ENCODE measurements at regions not wholly inside any gene's neighbourhood (a gene's known extent, or its start where the extent isn't known, plus 50 kb on each side); places are given as distances from the start of the nearest gene placed in this dataset.

DNA sequence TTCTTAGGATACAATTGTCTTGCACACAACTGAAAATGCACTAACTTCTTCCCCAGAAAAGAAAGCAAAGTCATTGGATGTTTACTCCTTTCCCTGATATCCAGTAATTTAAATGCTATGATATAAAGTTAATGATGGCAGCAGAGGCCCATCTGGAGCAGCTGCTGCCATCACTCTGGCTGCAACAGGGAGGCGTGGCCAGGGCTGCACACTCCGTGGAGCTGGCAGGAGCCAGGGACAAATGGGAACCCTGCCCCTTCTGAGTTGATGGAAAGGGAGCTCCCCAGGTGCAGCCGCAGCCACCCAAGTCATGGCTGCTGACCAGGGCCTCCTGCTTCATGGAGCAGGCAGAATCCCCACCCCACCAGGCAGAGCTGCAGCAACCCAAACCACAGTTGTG, 72.6 kb upstream of the ALDH1A3 start:
- Histone ChIP-seq H3K9me3 (no peaks in the 10 kb centered on the region), H3K4me3 (no peak overlapping the region), H3K27me3 (no peaks in the 10 kb centered on the region), H3K36me3 (no peaks in the 10 kb centered on the region), H3K27ac (no peak overlapping the region), H3K4me1 (no peaks in the 10 kb centered on the region)
- intact Hi-C loops (cut with DNase I) = no loop called here
- DNase-seq (ENCODE audit: extremely low spot score in 2 of 2) = no peak
- TF ChIP-seq POLR2AphosphoS5 (IDR thresholded peaks at IDR 0.05; ENCODE audit: insufficient read depth in 1 of 2, low read depth in 1 of 2) (no peak), POLR2A (IDR thresholded peaks at IDR 0.05) (no peak)
- TF ChIP-seq, protein P1, sequence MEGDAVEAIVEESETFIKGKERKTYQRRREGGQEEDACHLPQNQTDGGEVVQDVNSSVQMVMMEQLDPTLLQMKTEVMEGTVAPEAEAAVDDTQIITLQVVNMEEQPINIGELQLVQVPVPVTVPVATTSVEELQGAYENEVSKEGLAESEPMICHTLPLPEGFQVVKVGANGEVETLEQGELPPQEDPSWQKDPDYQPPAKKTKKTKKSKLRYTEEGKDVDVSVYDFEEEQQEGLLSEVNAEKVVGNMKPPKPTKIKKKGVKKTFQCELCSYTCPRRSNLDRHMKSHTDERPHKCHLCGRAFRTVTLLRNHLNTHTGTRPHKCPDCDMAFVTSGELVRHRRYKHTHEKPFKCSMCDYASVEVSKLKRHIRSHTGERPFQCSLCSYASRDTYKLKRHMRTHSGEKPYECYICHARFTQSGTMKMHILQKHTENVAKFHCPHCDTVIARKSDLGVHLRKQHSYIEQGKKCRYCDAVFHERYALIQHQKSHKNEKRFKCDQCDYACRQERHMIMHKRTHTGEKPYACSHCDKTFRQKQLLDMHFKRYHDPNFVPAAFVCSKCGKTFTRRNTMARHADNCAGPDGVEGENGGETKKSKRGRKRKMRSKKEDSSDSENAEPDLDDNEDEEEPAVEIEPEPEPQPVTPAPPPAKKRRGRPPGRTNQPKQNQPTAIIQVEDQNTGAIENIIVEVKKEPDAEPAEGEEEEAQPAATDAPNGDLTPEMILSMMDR (IDR thresholded peaks at IDR 0.05) = no peak

DNA sequence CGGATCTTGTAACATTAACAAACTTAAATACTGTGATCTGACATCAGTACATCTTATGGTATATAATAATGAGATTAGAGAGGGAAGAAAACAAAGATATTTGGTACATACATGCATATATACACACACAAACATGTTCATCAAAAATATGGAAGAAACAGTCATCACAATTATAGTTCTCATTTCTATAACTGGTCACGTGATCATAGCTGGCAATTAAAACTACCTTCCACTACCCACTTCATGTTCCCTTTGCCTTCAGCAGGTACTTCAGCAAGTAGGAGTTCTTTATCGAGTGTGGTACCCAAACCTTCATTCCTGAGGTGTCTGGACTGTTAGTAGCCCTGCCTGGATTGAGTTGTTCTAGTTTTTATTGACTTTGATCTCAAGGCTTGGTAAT, 70.9 kb upstream of the ALDH1A3 start:
- no peak overlapping the region for H3K27ac ChIP-seq
- H3K36me3 ChIP-seq = no peaks in the 10 kb centered on the region
- TF ChIP-seq POLR2A (IDR thresholded peaks at IDR 0.05) (no peak), POLR2AphosphoS5 (IDR thresholded peaks at IDR 0.05; ENCODE audit: insufficient read depth in 1 of 2, low read depth in 1 of 2) (no peak)
- TF ChIP-seq, protein P1 (IDR thresholded peaks at IDR 0.05) = no peak
- no peaks in the 10 kb centered on the region for H3K9me3 ChIP-seq
- no peak for DNase-seq (ENCODE audit: extremely low spot score in 2 of 2)
- H3K27me3 ChIP-seq = no peaks in the 10 kb centered on the region
- H3K4me3 ChIP-seq = no peak overlapping the region
- H3K4me1 ChIP-seq = no peaks in the 10 kb centered on the region
- intact Hi-C loops (cut with DNase I) = no loop called here

DNA sequence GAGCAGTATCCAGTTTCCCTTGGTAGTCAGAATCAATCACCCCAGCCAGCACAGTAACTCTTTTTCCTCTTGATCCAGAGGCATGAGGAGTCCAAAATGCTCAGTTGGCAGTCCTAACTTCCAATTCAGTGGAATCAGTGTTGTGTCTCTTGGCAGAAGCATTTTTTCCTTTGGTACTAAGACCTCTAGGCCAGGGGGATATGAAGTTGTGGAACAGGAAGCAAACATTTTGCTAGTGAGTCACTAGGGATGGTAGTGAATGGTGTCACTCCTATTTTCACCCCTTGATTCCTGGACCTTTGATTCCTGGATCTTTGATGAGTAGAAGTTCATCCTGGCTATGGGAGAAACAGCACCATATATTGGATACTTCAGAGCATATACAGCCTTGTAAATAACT, 70.5 kb upstream of the ALDH1A3 start:
- no peaks in the 10 kb centered on the region for H3K9me3 ChIP-seq
- H3K36me3 ChIP-seq = no peaks in the 10 kb centered on the region
- no peaks in the 10 kb centered on the region for H3K27me3 ChIP-seq
- no peak overlapping the region for H3K27ac ChIP-seq
- H3K4me1 ChIP-seq = no peaks in the 10 kb centered on the region
- no peak overlapping the region for H3K4me3 ChIP-seq
- no peak for DNase-seq (ENCODE audit: extremely low spot score in 2 of 2)
- TF ChIP-seq POLR2A (IDR thresholded peaks at IDR 0.05) = no peak
- TF ChIP-seq, protein P1 (IDR thresholded peaks at IDR 0.05) = no peak
- no peak for TF ChIP-seq POLR2AphosphoS5 (IDR thresholded peaks at IDR 0.05; ENCODE audit: insufficient read depth in 1 of 2, low read depth in 1 of 2)
- intact Hi-C loops (cut with DNase I) = no loop called here

DNA sequence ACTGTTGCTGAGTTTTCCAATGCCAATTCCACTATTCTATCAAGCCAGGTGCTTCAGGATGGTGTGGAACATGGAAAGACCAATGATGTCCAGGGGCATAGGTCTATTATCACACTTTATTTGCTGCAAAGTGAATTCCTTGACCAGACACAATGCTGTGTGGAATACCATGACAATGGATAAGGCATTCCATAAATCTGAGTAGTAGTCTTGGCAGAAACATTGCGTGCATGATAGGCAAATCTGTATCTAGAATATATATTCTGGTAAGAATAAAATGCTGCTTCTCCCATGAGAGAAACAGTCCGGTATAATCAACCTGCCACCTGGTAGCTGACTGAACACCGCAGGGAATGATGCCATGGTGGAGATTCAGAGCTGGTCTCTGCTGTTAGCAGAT, 70.0 kb upstream of the ALDH1A3 start:
- H3K27ac ChIP-seq = no peak overlapping the region
- H3K4me3 ChIP-seq = no peak overlapping the region
- H3K9me3 ChIP-seq = no peaks in the 10 kb centered on the region
- DNase-seq (ENCODE audit: extremely low spot score in 2 of 2) = no peak
- H3K36me3 ChIP-seq = no peaks in the 10 kb centered on the region
- H3K27me3 ChIP-seq = no peaks in the 10 kb centered on the region
- no peaks in the 10 kb centered on the region for H3K4me1 ChIP-seq
- TF ChIP-seq, protein P1 (IDR thresholded peaks at IDR 0.05) = no peak
- TF ChIP-seq POLR2A (IDR thresholded peaks at IDR 0.05) (no peak), POLR2AphosphoS5 (IDR thresholded peaks at IDR 0.05; ENCODE audit: insufficient read depth in 1 of 2, low read depth in 1 of 2) (no peak)
- intact Hi-C loops (cut with DNase I) = no loop called here

DNA sequence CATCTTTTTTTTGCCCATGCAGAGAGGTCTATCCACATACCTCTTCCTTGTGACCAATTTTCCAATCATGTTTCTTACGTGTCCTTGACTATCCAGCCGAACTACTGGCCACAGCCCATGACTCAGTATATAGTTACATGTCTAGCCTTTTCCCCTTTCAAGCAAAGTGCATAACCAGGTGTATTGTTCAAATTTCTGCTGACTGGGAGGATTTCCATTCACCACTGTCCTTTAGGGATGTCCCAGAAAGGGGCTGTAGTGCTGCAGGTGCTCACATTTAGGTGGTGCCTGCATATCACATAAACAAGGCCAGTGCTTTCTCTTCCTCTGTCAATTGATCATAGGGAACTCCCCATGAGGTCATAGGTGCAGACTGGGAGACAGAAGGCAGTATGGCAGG, 69.4 kb upstream of the ALDH1A3 start:
- intact Hi-C loops (cut with DNase I) = no loop called here

More for the DNA sequence above, 69.4 kb upstream of the ALDH1A3 start:
- H3K4me3 ChIP-seq = no peak overlapping the region
- no peak for TF ChIP-seq POLR2AphosphoS5 (IDR thresholded peaks at IDR 0.05; ENCODE audit: insufficient read depth in 1 of 2, low read depth in 1 of 2)
- TF ChIP-seq POLR2A (IDR thresholded peaks at IDR 0.05) = no peak
- TF ChIP-seq, protein P1 (IDR thresholded peaks at IDR 0.05) = no peak
- H3K27ac ChIP-seq = no peak overlapping the region
- no peaks in the 10 kb centered on the region for H3K4me1 ChIP-seq
- DNase-seq (ENCODE audit: extremely low spot score in 2 of 2) = no peak
- no peaks in the 10 kb centered on the region for H3K9me3 ChIP-seq
- no peaks in the 10 kb centered on the region for H3K27me3 ChIP-seq
- no peaks in the 10 kb centered on the region for H3K36me3 ChIP-seq

All from vagina (tissue), 2 donors.